ENCODE measurements at regions not wholly inside any gene's neighbourhood (a gene's known extent, or its start where the extent isn't known, plus 50 kb on each side); places are given as distances from the start of the nearest gene placed in this dataset.

DNA sequence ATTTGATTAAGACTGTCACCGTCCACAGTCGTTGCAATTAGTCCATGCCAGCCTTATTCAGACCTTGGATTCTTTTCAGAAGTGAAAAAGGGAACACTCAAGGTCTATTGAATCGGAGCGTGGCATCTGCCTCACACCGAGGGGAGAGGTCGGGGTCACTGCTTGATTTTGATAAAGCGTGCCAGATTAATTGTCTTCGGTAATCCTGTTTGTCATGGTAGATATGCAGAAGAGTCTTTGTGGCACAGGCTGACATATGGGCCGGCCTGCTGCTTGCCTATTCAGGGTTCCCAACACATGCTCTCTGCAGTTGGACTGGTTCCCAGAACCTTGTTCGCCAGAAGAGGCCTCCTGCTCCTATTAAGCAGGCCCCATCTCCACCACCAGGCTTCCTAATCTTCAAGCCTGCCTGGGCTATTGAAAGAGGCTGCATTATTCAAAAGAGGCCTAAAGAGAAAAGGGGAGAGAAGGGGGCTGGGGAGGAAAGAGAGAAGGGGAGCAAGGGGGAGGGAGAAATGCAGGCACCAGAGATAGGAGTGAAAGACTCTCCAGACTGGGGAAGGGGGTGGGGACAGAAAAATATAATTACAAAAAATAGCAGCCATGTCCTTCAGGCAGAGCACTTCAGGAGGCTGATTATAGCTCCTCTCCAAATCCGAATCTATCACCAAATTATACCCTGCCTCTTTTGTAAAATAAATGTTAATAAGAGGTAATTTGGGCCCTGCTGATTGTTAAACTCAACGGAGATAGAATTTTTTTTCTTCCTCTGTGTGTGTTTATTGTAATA lies 611.3 kb downstream of the HDGFL1 start:
- no peaks in the 10 kb centered on the region for H3K9me3 ChIP-seq (replicated peaks)
- H3K4me1 ChIP-seq = peaks cover 34% of the 10 kb centered on the region
- H3K4me3 ChIP-seq = peak overlapping the region; percentile 26
- H3K27ac ChIP-seq = peak overlapping the region; percentile 99
- H3K27me3 ChIP-seq = no peaks in the 10 kb centered on the region
- H3K36me3 ChIP-seq = no peaks in the 10 kb centered on the region
- DNase-seq = peak; percentile 95 to 98

GRCh38 chr6:23181356-23182110 lies 612.2 kb downstream of the HDGFL1 start:
- H3K4me3 ChIP-seq = no peak overlapping the region
- H3K4me1 ChIP-seq = peaks cover 34% of the 10 kb centered on the region
- peak; percentile 33 to 60 for DNase-seq
- H3K9me3 ChIP-seq (replicated peaks) = no peaks in the 10 kb centered on the region
- H3K27ac ChIP-seq = peak overlapping the region; percentile 99
- H3K36me3 ChIP-seq = no peaks in the 10 kb centered on the region
- H3K27me3 ChIP-seq = no peaks in the 10 kb centered on the region

GRCh38 chr6:23183846-23184245 lies 614.5 kb downstream of the HDGFL1 start:
- no peaks in the 10 kb centered on the region for H3K9me3 ChIP-seq (replicated peaks)
- no peaks in the 10 kb centered on the region for H3K36me3 ChIP-seq
- H3K4me1 ChIP-seq = peaks cover 34% of the 10 kb centered on the region
- no peaks in the 10 kb centered on the region for H3K27me3 ChIP-seq
- H3K4me3 ChIP-seq = no peak overlapping the region
- DNase-seq = no peak
- no peak overlapping the region for H3K27ac ChIP-seq

- no peak for DNase-seq
- no peaks in the 10 kb centered on the region for H3K36me3 ChIP-seq
- peaks cover 29% of the 10 kb centered on the region for H3K4me1 ChIP-seq
- no peaks in the 10 kb centered on the region for H3K27me3 ChIP-seq
- H3K4me3 ChIP-seq = no peak overlapping the region
- no peaks in the 10 kb centered on the region for H3K9me3 ChIP-seq (replicated peaks)
- no peak overlapping the region for H3K27ac ChIP-seq
Observed at GRCh38 chr6:23184351-23184750, 615.0 kb downstream of the HDGFL1 start.

DNA sequence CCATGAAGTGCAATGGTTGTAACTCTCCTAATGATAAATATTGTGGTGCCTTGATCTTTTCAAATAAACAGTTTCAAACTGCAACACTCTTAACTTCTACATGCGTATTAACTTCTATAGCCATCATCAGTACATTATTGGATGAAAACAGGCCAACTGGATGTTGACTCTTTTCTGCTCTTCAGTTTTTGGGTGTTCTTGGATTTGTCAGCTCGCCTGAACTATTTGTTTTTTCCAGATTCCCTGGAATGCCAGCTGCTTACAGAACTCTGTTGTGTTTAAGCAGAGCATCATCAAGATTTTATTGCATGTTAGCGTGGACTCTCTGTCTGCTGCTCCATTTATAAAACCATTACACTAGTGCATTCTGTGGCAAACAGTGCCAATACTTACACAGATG lies 626.1 kb downstream of the HDGFL1 start:
- no peaks in the 10 kb centered on the region for H3K4me1 ChIP-seq
- no peak overlapping the region for H3K4me3 ChIP-seq
- H3K27ac ChIP-seq = no peak overlapping the region
- DNase-seq = no peak
- no peaks in the 10 kb centered on the region for H3K9me3 ChIP-seq (replicated peaks)
- H3K36me3 ChIP-seq = no peaks in the 10 kb centered on the region
- no peaks in the 10 kb centered on the region for H3K27me3 ChIP-seq

GRCh38 chr6:23199541-23199940 lies 630.2 kb downstream of the HDGFL1 start:
- no peaks in the 10 kb centered on the region for H3K27me3 ChIP-seq
- no peak overlapping the region for H3K4me3 ChIP-seq
- H3K4me1 ChIP-seq = no peaks in the 10 kb centered on the region
- H3K27ac ChIP-seq = no peak overlapping the region
- no peaks in the 10 kb centered on the region for H3K36me3 ChIP-seq
- DNase-seq = no peak
- no peaks in the 10 kb centered on the region for H3K9me3 ChIP-seq (replicated peaks)

- Histone ChIP-seq H3K4me3 (no peak overlapping the region), H3K4me1 (no peaks in the 10 kb centered on the region), H3K27ac (no peak overlapping the region), H3K9me3 (replicated peaks) (no peaks in the 10 kb centered on the region), H3K27me3 (no peaks in the 10 kb centered on the region), H3K36me3 (no peaks in the 10 kb centered on the region)
- no peak for DNase-seq
Observed at GRCh38 chr6:23200946-23201345, 631.6 kb downstream of the HDGFL1 start.

- no peak overlapping the region for H3K4me3 ChIP-seq
- no peaks in the 10 kb centered on the region for H3K9me3 ChIP-seq (replicated peaks)
- H3K27me3 ChIP-seq = no peaks in the 10 kb centered on the region
- H3K27ac ChIP-seq = no peak overlapping the region
- no peak for DNase-seq
- H3K36me3 ChIP-seq = no peaks in the 10 kb centered on the region
- H3K4me1 ChIP-seq = no peaks in the 10 kb centered on the region
Observed at GRCh38 chr6:23202207-23202606, 632.8 kb downstream of the HDGFL1 start.

- Histone ChIP-seq H3K9me3 (replicated peaks) (no peaks in the 10 kb centered on the region), H3K27ac (no peak overlapping the region), H3K36me3 (no peaks in the 10 kb centered on the region), H3K4me3 (no peak overlapping the region), H3K27me3 (no peaks in the 10 kb centered on the region), H3K4me1 (no peaks in the 10 kb centered on the region)
- DNase-seq = no peak
Observed at GRCh38 chr6:23212398-23212797, 643.0 kb downstream of the HDGFL1 start.

DNA sequence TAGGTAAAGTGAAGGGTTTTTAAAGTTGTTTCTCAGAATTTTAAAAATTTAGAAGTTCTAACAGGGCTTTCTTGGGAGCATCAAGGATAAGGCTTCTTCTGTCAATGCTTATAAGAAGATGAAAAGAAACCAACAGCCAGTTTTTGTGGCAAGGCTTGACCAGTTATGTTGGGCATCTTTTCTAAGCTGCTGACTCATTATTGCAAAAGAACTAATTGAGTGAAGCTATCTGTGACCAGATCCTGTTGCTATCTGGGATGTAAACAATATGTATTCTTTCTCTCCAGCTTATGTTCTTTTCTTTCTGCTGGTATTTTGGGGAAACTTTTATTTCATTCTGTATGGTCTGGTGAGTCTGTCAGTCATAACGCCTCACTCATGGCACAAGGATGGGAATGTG lies 643.8 kb downstream of the HDGFL1 start:
- Histone ChIP-seq H3K36me3 (no peaks in the 10 kb centered on the region), H3K27ac (no peak overlapping the region), H3K4me3 (no peak overlapping the region), H3K4me1 (peaks cover 4% of the 10 kb centered on the region), H3K9me3 (replicated peaks) (no peaks in the 10 kb centered on the region), H3K27me3 (no peaks in the 10 kb centered on the region)
- DNase-seq = no peak

DNA sequence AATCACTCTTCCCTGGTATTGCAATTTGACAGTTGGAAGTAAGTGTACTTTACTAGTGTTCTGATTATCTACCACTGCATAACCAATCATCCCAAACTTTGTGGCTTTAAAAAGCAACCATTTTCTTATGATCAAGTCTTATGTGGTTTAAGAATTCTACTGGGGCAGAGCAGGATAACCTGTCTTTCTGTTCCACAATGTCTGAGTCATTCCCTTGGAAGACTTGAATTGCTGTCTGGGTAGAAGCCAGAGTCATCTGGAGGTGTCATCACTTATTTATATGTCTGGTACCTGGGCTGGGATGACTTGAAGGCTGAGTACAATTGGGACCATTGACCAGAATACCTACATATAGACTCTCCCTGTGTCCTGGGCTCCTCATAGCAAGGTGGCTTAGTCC lies 644.3 kb downstream of the HDGFL1 start:
- Histone ChIP-seq H3K4me1 (peaks cover 8% of the 10 kb centered on the region), H3K9me3 (replicated peaks) (no peaks in the 10 kb centered on the region), H3K27ac (no peak overlapping the region), H3K27me3 (no peaks in the 10 kb centered on the region), H3K36me3 (no peaks in the 10 kb centered on the region), H3K4me3 (no peak overlapping the region)
- DNase-seq = no peak

- peak; percentile 66 to 84 for DNase-seq
- Histone ChIP-seq H3K4me3 (no peak overlapping the region), H3K36me3 (no peaks in the 10 kb centered on the region), H3K27ac (peak overlapping the region; percentile 72), H3K4me1 (peaks cover 20% of the 10 kb centered on the region), H3K9me3 (replicated peaks) (no peaks in the 10 kb centered on the region; the same call in 1 of the 2 replicates), H3K27me3 (no peaks in the 10 kb centered on the region)
Observed at GRCh38 chr6:23218751-23219150, 649.4 kb downstream of the HDGFL1 start.

- no peak overlapping the region for H3K27ac ChIP-seq
- H3K4me1 ChIP-seq = peaks cover 20% of the 10 kb centered on the region
- no peaks in the 10 kb centered on the region for H3K36me3 ChIP-seq
- H3K9me3 ChIP-seq (replicated peaks) = no peaks in the 10 kb centered on the region; the same call in 1 of the 2 replicates
- H3K27me3 ChIP-seq = no peaks in the 10 kb centered on the region
- H3K4me3 ChIP-seq = no peak overlapping the region
- no peak for DNase-seq
Observed at GRCh38 chr6:23222724-23223123, 653.4 kb downstream of the HDGFL1 start.

DNA sequence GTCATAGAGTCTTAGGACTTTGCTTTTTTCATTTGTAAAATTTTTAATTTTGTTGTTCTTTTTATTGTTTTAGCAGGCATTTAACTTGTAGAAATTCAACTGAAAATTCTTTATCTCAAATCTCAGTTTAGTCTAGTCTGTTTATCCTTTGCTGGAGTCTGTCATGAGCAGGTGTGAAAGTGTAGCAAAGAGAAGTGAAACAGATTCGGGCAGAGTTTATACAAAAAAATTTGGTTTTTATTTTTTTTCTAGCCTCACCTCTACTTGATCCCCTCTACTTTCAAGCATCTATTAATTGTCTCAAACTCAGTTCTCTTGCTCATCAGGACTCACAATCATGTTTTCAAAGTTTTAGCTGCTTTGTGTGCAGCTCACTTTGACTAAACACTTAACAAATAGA lies 655.2 kb downstream of the HDGFL1 start:
- Histone ChIP-seq H3K9me3 (replicated peaks) (no peaks in the 10 kb centered on the region; the same call in 1 of the 2 replicates), H3K36me3 (no peaks in the 10 kb centered on the region), H3K4me1 (peaks cover 4% of the 10 kb centered on the region), H3K27ac (no peak overlapping the region), H3K4me3 (no peak overlapping the region), H3K27me3 (no peaks in the 10 kb centered on the region)
- no peak for DNase-seq

GRCh38 chr6:23228439-23229024 lies 659.2 kb downstream of the HDGFL1 start:
- no peaks in the 10 kb centered on the region for H3K9me3 ChIP-seq (replicated peaks)
- no peaks in the 10 kb centered on the region for H3K4me1 ChIP-seq
- no peak overlapping the region for H3K27ac ChIP-seq
- H3K4me3 ChIP-seq = no peak overlapping the region
- H3K36me3 ChIP-seq = no peaks in the 10 kb centered on the region
- no peak for DNase-seq
- H3K27me3 ChIP-seq = no peaks in the 10 kb centered on the region
